Retinal pigment epithelial cell (primary cell): ENCODE measurements at regions not wholly inside any gene's neighbourhood (a gene's known extent, or its start where the extent isn't known, plus 50 kb on each side); places are given as distances from the start of the nearest gene placed in this dataset.

Source experiments
- DNase-seq: peaks from one replicate; pipeline ENCODE4 v3.0.0-alpha.2; 2010; ENCODE audit warnings: low read depth
- H3K4me3 ChIP-seq: 2 replicates; pipeline ENCODE4 v1.5.1; 2011; ENCODE audit warnings: mild to moderate bottlenecking, low read length, control low read depth, moderate library complexity
- CTCF ChIP-seq: conservative IDR thresholded peaks from 2 replicates; pipeline ENCODE4 v1.5.1; 2011; ENCODE audit warnings: low read depth, low read length, control low read depth, inconsistent platforms

DNA sequence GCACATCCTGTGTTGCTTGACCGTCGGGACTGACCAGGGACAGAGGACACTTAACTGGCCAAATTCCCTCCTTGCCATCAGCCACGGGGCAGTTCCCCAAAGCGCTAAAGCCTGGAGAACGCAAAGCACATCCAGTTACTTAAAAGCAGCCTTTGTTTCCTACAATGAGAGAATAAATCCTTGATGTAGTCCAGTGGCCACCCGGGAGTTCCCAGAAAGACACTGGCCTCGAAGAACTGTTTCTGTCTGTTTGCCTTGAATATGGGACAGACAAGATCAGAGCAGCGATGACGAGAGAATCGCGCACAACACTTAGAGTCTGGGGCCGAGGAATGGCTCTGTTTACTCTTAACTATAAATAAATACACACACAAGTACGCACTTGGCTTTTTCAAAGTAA, 102.2 kb downstream of the TNFAIP2 start:
- H3K4me3 ChIP-seq, result no peak overlapping the region
- no peak for DNase-seq
- no peak for TF ChIP-seq CTCF

DNA sequence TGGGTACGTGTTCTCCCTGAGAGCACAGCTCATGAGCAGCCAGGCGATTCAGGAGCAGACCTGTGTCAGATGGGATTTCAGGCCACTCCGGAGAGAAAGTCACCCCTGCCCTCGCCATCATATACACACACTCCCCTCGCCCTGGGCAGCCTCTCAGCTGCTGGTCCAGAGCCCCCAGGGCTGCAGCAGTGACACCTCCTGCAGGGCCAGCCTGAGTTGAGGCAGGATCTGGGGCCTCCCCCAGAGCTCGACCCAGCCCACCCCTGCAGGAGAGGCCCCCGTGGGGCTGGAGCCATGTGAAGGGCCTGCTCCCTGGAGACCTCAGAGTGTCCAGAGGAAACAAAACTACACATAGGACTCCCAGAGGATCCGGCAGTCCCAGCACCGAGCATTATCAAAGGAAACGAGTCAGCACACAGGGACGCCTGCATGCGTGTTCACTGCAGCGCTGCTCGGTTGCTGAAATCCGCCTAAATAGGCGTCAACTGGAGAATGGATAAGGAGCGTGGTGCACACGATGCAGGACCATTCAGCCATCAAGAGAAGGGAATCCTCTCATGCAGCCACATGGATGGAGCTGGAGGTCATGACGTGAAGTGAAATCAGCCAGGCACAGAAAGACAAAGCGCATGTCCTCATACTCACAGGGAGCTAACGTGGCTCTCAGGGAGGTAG, 104.0 kb downstream of the TNFAIP2 start:
- no peak overlapping the region for H3K4me3 ChIP-seq
- no peak for DNase-seq
- no peak for TF ChIP-seq CTCF

- H3K4me3 ChIP-seq, result no peak overlapping the region
- DNase-seq, result no peak
- no peak for TF ChIP-seq CTCF
Measured at GRCh38 chr14:103228076-103228806, 105.0 kb downstream of the TNFAIP2 start.

DNA sequence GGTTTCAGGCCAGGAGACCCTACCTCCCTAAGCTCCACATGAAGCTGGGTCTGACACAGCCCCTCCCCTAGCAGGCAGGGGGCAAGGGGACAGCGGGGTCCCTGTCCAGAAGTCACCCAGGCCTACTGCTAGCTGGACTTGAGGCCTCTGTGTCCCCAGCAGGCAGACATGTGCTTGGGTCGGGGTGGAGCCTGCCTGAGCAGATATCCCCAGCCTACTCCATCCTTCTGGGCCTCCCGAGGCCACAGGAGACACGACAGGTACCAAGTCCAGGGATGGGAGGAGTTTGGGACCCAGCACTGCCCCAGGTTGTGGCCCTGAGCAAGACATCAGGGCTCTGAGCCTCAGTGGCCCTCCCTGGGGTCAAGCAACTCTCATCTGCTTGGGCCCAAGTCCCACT, 105.2 kb upstream of the EIF5 start:
- DNase-seq, result no peak
- no peak for TF ChIP-seq CTCF
- H3K4me3 ChIP-seq, result no peak overlapping the region

DNA sequence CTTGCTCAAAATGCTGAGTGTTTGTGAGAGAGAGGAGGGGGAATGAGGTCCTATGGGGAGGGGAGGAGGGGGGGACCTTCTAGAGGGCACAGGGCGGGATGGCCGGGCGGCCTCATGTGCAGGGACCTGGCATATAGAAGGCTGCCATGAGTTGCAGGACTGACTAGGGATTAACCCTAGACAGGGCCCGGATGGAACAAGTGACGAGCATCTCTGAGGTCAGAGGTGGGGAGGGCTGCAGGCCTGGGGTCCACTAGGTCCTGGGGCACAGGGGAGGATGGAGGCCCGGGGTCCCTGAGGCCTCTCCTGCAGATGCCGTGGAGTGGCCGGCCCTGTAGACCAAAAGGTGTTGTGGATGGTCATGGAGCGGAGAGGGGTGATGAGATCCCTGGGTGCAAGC, 104.0 kb upstream of the EIF5 start:
- no peak for DNase-seq
- no peak for TF ChIP-seq CTCF
- H3K4me3 ChIP-seq, result no peak overlapping the region

- no peak for TF ChIP-seq CTCF
- no peak overlapping the region for H3K4me3 ChIP-seq
- no peak for DNase-seq
Measured at GRCh38 chr14:103230658-103231334, 103.2 kb upstream of the EIF5 start.
